Kidney epithelial cell (primary cell): ENCODE measurements at regions not wholly inside any gene's neighbourhood (a gene's known extent, or its start where the extent isn't known, plus 50 kb on each side); places are given as distances from the start of the nearest gene placed in this dataset.

Source experiments
- DNase-seq: peaks from one replicate; pipeline ENCODE4 v3.0.0-alpha.2; 2010; ENCODE audit warnings: low read depth
- H3K27me3 ChIP-seq: 2 replicates; pipeline ENCODE4 v1.6.0; 2011; ENCODE audit warnings: low read length; ENCODE audit not compliant: control insufficient read depth, insufficient read depth
- H3K36me3 ChIP-seq: 2 replicates; pipeline ENCODE4 v1.5.1; 2011; ENCODE audit warnings: low read length; ENCODE audit not compliant: control insufficient read depth, insufficient read depth
- H3K4me3 ChIP-seq: 2 replicates; pipeline ENCODE4 v1.5.1; 2011; ENCODE audit warnings: low read depth, mild to moderate bottlenecking, control low read depth, low read length
- CTCF ChIP-seq: IDR thresholded peaks from 2 replicates; pipeline ENCODE4 v1.5.1; 2011; ENCODE audit warnings: mild to moderate bottlenecking, moderate library complexity, low read length, control low read depth, inconsistent platforms; ENCODE audit not compliant: insufficient read depth, poor library complexity, severe bottlenecking

DNA sequence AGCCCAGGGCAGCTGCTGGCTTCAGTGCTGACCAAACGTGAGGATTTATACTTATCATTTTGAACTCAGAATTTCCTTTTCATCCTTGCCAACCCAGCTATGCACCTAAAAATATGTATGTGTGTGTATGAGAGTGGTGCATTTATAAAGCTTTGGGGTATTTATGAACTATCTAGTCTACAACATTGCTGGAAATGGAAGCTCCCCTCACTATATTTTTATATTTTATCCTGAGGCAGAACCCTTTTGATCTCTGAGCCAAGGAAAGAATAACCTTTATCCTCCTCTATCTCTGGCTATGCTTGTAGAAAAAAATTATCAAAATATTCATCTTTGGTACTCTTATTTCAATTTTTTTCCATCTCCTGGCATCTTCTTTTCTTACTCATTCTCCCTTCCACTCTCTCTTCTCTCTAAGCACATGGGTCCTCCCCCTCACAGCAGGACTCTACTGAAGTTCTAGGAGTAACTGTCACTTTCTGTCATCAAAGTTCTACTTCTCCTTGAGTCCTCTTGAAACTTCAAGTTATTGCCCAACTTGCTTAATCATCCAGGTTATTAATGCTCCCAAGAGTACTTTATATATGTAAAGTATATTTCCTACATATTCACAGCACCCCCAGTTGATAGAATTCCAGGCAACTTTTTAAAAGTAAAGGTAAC lies 190.9 kb downstream of the HINT1 start:
- no peak for TF ChIP-seq CTCF
- no peak overlapping the region for H3K4me3 ChIP-seq
- H3K27me3 ChIP-seq: no peaks in the 10 kb centered on the region
- H3K36me3 ChIP-seq: no peaks in the 10 kb centered on the region
- DNase-seq: no peak

GRCh38 chr5:130966990-130967525 lies 198.0 kb downstream of the HINT1 start:
- no peak for TF ChIP-seq CTCF
- Histone ChIP-seq H3K4me3 (no peak overlapping the region), H3K27me3 (no peaks in the 10 kb centered on the region), H3K36me3 (no peaks in the 10 kb centered on the region)
- DNase-seq: no peak

- Histone ChIP-seq H3K27me3 (no peaks in the 10 kb centered on the region), H3K4me3 (no peak overlapping the region), H3K36me3 (no peaks in the 10 kb centered on the region)
- TF ChIP-seq CTCF: no peak
- DNase-seq: no peak
These were observed 199.1 kb downstream of the HINT1 start for GRCh38 chr5:130965920-130966319.

- no peak overlapping the region for H3K4me3 ChIP-seq
- H3K27me3 ChIP-seq: no peaks in the 10 kb centered on the region
- no peaks in the 10 kb centered on the region for H3K36me3 ChIP-seq
- no peak for TF ChIP-seq CTCF
- DNase-seq: no peak
These were observed 199.7 kb downstream of the HINT1 start for GRCh38 chr5:130965360-130965759.

- Histone ChIP-seq H3K4me3 (no peak overlapping the region), H3K27me3 (no peaks in the 10 kb centered on the region), H3K36me3 (no peaks in the 10 kb centered on the region)
- TF ChIP-seq CTCF: no peak
- no peak for DNase-seq
These were observed 200.5 kb downstream of the HINT1 start for GRCh38 chr5:130964231-130965202.
